Activated CD4-positive, alpha-beta T cell treated with anti-CD3 and anti-CD28 coated beads, Interleukin-2, Interleukin-4, amounts not matched to agents 100 ng/mL and 50 ng/mL, durations not matched to agents 16 hours and 8 hours (primary cell): ENCODE measurements at regions not wholly inside any gene's neighbourhood (a gene's known extent, or its start where the extent isn't known, plus 50 kb on each side); places are given as distances from the start of the nearest gene placed in this dataset.
A peak's percentile ranks its signal among the peaks of the same experiment; 100 is the strongest.

ENCODE experiments used
- DNase-seq: peaks from one replicate; pipeline ENCODE4 v3.0.0-alpha.2; 2020; ENCODE audit warnings: low spot score

DNA sequence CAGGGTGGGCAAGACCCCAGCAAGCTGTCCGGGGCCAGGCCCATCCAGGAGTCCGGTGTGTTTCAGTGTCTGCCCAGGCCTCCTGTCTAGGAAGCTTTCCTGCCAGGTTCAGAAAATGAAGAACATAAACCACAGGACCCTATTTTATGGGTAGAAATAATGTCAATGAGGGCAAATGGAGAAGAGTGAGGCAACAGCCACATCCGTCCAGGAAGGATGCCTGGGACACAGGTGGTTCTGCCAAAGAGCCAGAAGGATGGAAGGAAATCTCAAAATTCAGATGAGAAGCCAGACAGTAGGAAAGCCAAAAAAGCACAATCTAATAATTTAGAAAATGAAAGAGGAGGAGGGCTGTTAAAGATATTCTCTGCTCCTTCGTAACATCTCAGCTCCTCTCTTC, 262.3 kb downstream of the AUH start:
- no peak for DNase-seq

DNA sequence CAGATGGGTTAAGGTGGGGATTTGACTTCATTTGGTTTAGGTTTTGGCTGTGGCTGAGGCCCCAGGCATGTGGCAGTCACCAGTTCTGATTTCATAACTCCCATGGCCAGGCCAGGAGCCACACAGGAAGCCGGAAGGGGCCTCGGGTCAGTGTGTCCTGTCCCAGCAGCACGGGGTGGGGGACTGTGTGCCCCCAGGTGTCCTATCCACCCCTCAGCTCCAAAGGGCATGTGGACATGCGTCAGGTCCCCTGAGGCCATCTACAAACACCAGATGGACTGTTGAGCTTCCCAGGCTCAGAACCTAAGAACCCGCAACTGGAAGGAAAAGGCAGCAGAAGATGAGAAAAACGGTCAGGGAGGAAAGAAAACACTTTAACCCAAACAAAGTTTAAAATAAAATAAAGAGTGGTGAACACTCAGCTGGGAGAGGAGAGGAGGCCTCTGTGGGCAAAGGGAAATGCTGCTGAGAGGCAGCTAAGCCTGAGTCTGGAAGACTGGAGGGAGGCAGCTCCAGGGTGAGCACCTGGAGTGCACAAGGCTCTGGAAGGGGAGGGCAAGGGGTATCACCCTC, 260.8 kb downstream of the AUH start:
- DNase-seq: no peak

- peak; percentile 88 for DNase-seq
These were observed 260.0 kb downstream of the AUH start for GRCh38 chr9:91101611-91102168.

- no peak for DNase-seq
These were observed 259.4 kb downstream of the AUH start for GRCh38 chr9:91102269-91102668.

GRCh38 chr9:91103931-91104330, 257.8 kb downstream of the AUH start:
- no peak for DNase-seq

DNA sequence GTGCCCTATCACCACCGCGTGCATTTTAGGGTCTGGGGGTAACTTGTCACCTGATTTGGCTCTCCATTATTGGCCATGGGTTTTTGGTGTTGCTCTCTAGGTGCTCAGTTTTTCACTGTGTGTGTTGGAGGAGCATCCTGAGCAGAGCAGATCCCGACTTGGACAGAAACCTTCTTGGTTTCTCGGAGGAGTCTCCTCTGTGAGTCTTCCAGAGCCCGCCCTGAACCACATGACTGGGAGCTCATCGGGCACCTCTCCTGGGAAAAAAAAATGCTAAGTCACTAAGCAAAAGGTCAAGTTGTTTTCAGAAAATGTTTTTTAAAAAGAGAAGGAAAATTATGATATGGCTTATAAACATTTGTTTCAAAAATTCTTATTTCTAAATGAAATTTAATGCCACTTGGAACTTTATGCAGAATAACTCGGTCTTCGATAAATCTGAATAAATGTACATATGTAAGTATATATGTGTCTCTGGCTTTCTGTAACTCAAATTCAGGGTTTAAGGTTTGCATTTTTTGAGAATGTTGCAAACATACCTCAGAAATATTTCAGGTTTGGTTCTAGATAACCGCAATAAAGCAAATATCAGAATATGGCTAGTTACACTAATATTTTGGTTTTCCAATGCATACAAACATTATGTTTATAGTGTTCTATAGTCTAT, 255.2 kb downstream of the AUH start:
- DNase-seq: no peak

- DNase-seq: peak; percentile 14
These were observed 250.5 kb downstream of the AUH start for GRCh38 chr9:91111226-91111625.

- no peak for DNase-seq
These were observed 249.8 kb downstream of the AUH start for GRCh38 chr9:91111876-91112275.

DNA sequence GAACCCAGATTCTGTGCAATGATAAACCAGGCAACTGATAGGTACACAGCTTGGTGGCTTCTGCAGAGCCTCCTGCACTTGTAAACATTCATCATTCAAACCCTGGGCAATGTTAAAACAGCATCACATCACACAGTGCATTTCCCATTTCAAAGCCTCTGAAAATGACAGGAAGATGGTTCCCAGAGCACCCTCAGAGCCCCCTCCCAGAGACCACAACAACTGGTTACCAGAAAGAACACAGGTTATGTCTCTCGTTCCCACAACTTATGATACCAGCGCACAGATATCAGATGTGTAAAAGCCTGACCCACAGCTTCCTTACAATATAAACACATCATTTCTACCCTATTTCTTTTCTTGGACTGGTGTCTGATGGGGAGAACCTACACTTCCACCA, 248.7 kb downstream of the AUH start:
- no peak for DNase-seq

DNA sequence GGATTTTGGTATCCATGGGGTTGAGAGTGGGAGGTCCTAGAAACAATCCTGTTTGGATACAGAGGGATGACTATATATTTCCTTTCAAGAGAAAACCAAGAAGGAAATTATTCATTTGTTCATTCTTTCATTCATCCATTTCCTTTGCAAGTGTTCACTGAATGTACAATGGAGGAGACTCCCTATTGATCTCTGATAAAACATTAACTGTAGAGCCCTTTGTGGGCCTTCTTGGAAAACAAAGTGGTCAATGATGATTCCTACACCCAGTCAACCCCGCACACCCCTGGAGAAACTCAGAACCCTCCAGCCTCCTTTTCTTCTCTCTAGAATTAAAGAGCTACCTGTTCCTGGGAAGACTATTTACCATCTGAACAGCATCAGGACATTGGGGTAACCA, 247.3 kb downstream of the AUH start:
- no peak for DNase-seq

- no peak for DNase-seq
These were observed 245.5 kb downstream of the AUH start for GRCh38 chr9:91116211-91116610.

DNA sequence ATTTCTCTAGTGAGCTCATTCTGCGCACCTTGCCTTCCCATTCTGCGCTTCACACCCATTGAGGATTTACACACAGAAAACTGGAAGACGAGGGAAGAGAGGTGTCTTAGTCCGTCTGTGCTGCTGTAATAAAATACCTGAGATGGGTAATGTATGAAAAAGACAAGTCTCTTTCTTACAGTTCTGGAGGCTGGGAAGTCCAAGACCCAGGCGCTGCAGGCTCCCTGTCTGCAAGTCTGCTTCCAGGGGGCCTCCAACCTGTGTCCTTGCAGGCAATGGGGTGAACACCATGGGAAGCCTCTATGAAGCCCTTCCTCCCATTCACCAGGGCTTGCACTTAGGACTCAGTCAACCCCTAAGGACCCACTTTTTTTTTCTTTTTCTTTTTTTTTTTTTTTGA, 245.0 kb downstream of the AUH start:
- DNase-seq: no peak

DNA sequence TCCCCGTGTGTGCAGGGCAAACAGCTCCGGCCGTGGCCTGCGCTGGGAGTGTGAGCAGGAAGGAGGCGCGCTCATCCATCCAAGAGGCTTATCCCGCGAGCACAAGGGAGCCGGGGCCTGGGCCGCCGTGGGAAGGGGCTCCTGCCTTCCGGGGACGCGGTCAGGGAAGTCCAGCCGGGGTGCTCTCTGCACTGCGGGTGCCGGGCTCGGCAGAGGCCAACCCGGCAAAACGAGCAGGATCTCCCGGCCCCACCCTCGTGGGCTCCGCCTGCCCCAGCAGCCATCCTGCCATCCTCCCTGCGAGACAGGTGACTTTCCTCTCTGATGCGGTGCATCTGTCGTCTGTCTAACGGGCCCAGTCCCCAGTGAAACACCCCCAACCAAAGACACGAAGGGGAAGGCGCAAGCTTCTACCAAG, 244.2 kb downstream of the AUH start:
- DNase-seq: no peak

DNA sequence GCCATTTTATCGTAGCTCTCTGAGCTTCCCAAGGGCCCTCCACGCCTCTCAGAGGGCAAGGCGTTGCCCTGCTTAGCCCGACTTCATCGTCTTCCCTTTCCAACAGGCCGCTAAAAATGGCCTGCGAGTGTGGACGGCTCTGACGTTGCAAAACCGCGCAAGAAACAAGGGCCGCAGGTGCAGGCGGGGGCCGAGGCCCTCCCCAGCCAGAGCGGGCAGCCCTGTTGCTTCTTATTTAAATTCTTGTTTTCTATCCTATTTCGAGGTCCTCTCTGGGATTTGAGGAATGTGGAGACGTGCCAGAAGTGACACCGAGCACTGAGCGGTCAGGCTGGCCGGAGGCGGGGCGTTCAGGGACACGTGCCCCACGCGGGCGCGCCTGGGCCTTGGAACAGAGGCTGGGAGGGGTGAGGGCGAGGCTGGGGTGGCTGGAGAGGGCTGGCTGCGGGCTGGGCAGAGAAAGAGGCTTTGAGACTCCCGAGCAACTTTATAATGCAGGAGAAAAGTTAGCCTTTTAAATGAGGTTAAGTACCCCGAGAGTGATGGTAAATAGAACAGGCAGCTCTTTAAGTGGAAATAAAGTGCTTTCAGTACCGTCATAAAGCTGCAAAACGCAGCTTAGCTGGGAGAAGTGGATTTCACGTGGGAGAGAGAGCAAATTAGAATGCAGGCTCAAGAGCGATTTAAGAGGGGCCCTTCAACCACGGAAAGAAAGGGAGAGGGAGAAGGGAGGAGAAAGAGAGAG, 243.6 kb downstream of the AUH start:
- no peak for DNase-seq

DNA sequence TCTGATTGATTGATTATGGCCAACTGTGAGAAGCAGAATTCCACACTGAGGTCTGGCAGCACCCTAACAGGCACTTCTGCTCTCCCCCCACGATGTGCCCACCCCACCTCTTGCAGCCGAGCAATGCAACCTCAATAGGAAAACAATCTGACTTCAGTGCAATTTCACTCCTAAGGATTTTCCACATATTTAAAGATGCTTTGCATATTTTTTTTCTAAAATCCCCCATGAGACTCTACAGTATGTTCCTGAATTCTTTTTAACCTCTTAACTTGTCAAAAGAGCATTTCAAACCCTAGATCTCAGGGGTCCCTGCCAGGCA, 243.1 kb downstream of the AUH start:
- no peak for DNase-seq

DNA sequence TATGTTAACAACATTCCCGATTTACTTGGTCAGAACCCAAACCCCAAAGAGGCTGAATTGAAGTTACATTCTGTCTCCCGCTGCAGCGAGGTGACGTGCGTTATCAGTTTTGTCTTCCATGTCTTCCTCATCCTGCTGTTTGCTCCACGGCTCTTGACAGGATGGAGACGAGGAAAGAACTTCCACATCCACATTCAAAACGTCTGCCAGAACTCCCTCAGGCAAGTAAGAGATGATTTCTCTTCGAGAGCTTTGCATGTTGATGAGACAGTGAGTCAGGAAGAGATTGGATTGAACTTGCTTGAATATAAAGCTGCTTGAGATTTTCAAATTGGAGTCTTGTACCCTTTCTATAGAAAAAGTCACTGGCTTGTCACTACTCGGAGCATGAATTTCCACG, 242.6 kb downstream of the AUH start:
- no peak for DNase-seq

DNA sequence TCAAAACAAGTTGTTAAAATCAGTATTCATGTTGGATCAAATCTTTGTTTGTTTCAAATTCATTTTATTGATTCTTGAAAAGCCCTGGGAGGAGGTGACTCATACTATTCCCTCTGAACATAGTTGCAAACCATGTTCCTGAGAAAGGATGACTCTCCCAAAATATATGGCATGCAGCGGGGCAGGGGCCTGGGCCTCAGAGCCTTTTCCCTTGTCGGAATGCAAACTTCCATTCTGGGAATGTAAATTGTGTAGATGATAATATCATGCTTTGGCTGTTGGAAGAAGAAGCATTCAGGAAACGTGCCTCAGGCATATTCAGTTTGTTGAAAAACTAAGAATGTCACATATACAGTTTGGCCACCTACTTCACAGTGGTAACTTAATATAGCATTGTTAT, 242.0 kb downstream of the AUH start:
- DNase-seq: no peak

DNA sequence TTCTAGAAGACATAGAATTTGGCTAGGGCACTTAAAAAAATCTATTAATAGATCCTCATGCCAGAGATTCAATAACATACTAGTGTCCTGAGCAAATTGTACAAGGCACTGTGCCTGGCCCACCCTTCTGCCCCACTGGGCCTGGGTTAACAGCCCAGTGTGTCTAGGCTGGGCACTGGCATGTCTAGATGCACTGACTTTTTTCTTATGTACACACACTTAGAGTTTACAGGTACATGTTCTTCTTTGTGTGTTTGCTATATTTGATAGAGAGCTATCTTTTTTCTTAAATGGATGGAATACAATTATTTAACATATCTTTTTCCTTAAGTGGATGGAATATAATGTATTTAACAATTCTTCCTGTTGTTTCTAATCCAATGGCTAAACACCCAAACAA, 241.5 kb downstream of the AUH start:
- DNase-seq: no peak

DNA sequence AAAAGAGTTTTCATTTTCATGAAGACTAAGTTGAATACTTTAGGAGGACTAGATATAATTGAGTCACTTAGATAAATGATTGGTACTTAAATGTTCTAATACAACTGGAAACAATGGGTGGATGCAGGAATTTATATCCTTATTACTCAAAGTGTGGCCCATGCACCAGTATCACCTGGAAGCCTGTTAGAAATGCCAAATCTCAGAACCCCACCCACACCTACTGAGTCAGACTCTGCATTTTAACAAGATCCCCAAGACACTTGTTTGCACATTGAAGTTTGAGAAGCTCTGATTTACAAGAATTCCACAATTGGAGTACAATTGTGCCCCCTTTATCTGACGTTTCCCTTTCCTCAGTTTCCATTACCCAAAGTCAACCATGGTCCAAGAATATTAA, 239.0 kb downstream of the AUH start:
- no peak for DNase-seq

- no peak for DNase-seq
These were observed 234.8 kb downstream of the AUH start for GRCh38 chr9:91126761-91127445.

GRCh38 chr9:91127653-91128052, 234.1 kb downstream of the AUH start:
- no peak for DNase-seq

- no peak for DNase-seq
These were observed 230.9 kb downstream of the AUH start for GRCh38 chr9:91130796-91131318.

- DNase-seq: peak; percentile 94
These were observed 230.3 kb downstream of the AUH start for GRCh38 chr9:91131433-91131839.
